ENCODE measurements at regions not wholly inside any gene's neighbourhood (a gene's known extent, or its start where the extent isn't known, plus 50 kb on each side); places are given as distances from the start of the nearest gene placed in this dataset.

GRCh38 chr2:137857881-137858280 lies 106.4 kb upstream of the HNMT start:
- TF ChIP-seq ELF1 (IDR thresholded peaks at IDR 0.05) (no peak), YY1 (IDR thresholded peaks at IDR 0.05; ENCODE audit: low read depth) (no peak), MXI1 (IDR thresholded peaks at IDR 0.05; ENCODE audit: low read depth, low read length) (no peak), JUND (IDR thresholded peaks at IDR 0.05) (no peak), ZBTB33 (IDR thresholded peaks at IDR 0.05; ENCODE audit: borderline replicate concordance, low read depth) (no peak)
- TF ChIP-seq, protein P1, sequence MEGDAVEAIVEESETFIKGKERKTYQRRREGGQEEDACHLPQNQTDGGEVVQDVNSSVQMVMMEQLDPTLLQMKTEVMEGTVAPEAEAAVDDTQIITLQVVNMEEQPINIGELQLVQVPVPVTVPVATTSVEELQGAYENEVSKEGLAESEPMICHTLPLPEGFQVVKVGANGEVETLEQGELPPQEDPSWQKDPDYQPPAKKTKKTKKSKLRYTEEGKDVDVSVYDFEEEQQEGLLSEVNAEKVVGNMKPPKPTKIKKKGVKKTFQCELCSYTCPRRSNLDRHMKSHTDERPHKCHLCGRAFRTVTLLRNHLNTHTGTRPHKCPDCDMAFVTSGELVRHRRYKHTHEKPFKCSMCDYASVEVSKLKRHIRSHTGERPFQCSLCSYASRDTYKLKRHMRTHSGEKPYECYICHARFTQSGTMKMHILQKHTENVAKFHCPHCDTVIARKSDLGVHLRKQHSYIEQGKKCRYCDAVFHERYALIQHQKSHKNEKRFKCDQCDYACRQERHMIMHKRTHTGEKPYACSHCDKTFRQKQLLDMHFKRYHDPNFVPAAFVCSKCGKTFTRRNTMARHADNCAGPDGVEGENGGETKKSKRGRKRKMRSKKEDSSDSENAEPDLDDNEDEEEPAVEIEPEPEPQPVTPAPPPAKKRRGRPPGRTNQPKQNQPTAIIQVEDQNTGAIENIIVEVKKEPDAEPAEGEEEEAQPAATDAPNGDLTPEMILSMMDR (IDR thresholded peaks at IDR 0.05), result no peak
